Trophoblast cell (in vitro differentiated cells and primary cell): ENCODE measurements at regions not wholly inside any gene's neighbourhood (a gene's known extent, or its start where the extent isn't known, plus 50 kb on each side); places are given as distances from the start of the nearest gene placed in this dataset.
"Not testable (repeated sequence)": the region's sequence is repeated elsewhere in the genome, so short reads cannot be mapped to it uniquely, and the experiment has no call there.

Experiments
- DNase-seq, 2 donors: peaks; one replicate each; pipeline ENCODE4 v3.0.0-alpha.2; 2016
- H2AFZ ChIP-seq: 2 replicates; pipeline ENCODE4 v1.6.1; 2013; ENCODE audit warnings: low read length, moderate library complexity, mild to moderate bottlenecking; ENCODE audit not compliant: insufficient read depth, poor library complexity
- H2AK5ac ChIP-seq: 2 replicates; pipeline ENCODE4 v1.6.1; 2013; ENCODE audit warnings: mild to moderate bottlenecking, low read length
- H2BK120ac ChIP-seq: 2 replicates; pipeline ENCODE4 v1.6.1; 2013; ENCODE audit warnings: low read length, mild to moderate bottlenecking, moderate library complexity; ENCODE audit not compliant: insufficient read depth, poor library complexity
- H2BK12ac ChIP-seq: 2 replicates; pipeline ENCODE4 v1.6.1; 2013; ENCODE audit warnings: mild to moderate bottlenecking, low read length, moderate library complexity
- H2BK5ac ChIP-seq: 2 replicates; pipeline ENCODE4 v1.6.1; 2013; ENCODE audit warnings: low read length, low read depth, moderate library complexity, mild to moderate bottlenecking; ENCODE audit not compliant: poor library complexity
- H3K14ac ChIP-seq: 2 replicates; pipeline ENCODE4 v1.6.1; 2013; ENCODE audit warnings: mild to moderate bottlenecking, low read length
- H3K18ac ChIP-seq: 2 replicates; pipeline ENCODE4 v1.6.1; 2013; ENCODE audit warnings: mild to moderate bottlenecking, low read length
- H3K23ac ChIP-seq: 2 replicates; pipeline ENCODE4 v1.6.1; 2013; ENCODE audit warnings: low read length
- H3K27ac ChIP-seq: 2 replicates; pipeline ENCODE4 v1.5.1; 2013; ENCODE audit warnings: low read depth, mild to moderate bottlenecking, inconsistent platforms, low read length, moderate library complexity
- H3K27me3 ChIP-seq: 2 replicates; pipeline ENCODE4 v1.6.1; 2013; ENCODE audit warnings: inconsistent platforms, mild to moderate bottlenecking, low read length, moderate library complexity; ENCODE audit not compliant: insufficient read depth
- H3K36me3 ChIP-seq, 2 experiments: 1 replicate in 1 of 2; 2 replicates in 1 of 2; pipeline ENCODE4 v1.6.1; 2013; ENCODE audit warnings: low read length in 2 of 2, mild to moderate bottlenecking in 2 of 2, moderate library complexity in 1 of 2; ENCODE audit not compliant: insufficient read depth in 2 of 2, control insufficient read depth in 1 of 2
- H3K4ac ChIP-seq: 2 replicates; pipeline ENCODE4 v1.6.1; 2013; ENCODE audit warnings: low read depth, mild to moderate bottlenecking, low read length, moderate library complexity
- H3K4me1 ChIP-seq, 2 experiments: 1 replicate in 1 of 2; 2 replicates in 1 of 2; pipeline ENCODE4 v1.6.1; 2013; ENCODE audit warnings: low read length in 2 of 2, mild to moderate bottlenecking in 2 of 2, moderate library complexity in 1 of 2; ENCODE audit not compliant: insufficient read depth in 2 of 2, control insufficient read depth in 1 of 2
- H3K4me2 ChIP-seq: 2 replicates; pipeline ENCODE4 v1.6.1; 2013; ENCODE audit warnings: inconsistent platforms, mild to moderate bottlenecking, low read length, moderate library complexity
- H3K4me3 ChIP-seq: 2 replicates; pipeline ENCODE4 v1.5.1; 2013; ENCODE audit warnings: mild to moderate bottlenecking, low read depth, low read length, inconsistent platforms
- H3K79me1 ChIP-seq: one replicate; pipeline ENCODE4 v1.6.1; 2013; ENCODE audit warnings: low read length
- H3K79me2 ChIP-seq: 2 replicates; pipeline ENCODE4 v1.6.1; 2013; ENCODE audit warnings: low read length, mild to moderate bottlenecking; ENCODE audit not compliant: control insufficient read depth, insufficient read depth, poor library complexity
- H3K9ac ChIP-seq: 2 replicates; pipeline ENCODE4 v1.6.1; 2013; ENCODE audit warnings: mild to moderate bottlenecking, low read length
- H3K9me3 ChIP-seq: 2 replicates; pipeline ENCODE4 v1.6.1; 2013; ENCODE audit warnings: low read depth, mild to moderate bottlenecking, control low read depth, inconsistent platforms, low read length; ENCODE audit not compliant: insufficient read depth
- H4K12ac ChIP-seq: 2 replicates; pipeline ENCODE4 v1.6.1; 2013; ENCODE audit warnings: low read depth, mild to moderate bottlenecking, low read length, moderate library complexity
- H4K8ac ChIP-seq: 2 replicates; pipeline ENCODE4 v1.6.1; 2013; ENCODE audit warnings: low read depth, mild to moderate bottlenecking, low read length, moderate library complexity
- H4K91ac ChIP-seq: one replicate; pipeline ENCODE4 v1.6.1; 2013; ENCODE audit warnings: low read depth, mild to moderate bottlenecking, low read length, moderate library complexity
- WGBS: extraction: QIAGEN DNeasy Blood & Tissue Kit; methylation state at CpG from one replicate; pipeline ENCODE4 v1.1.7; 2013; ENCODE audit warnings: missing lambda C conversion rate; ENCODE audit not compliant: insufficient read length, insufficient coverage; ENCODE audit errors: extremely low coverage; 5-methylcytosine and 5-hydroxymethylcytosine counted together

- Histone ChIP-seq H3K4me1 (peaks cover 3% of the 10 kb centered on the region in 2 experiments), H3K79me2 (no peaks in the 10 kb centered on the region), H3K27ac (no peak overlapping the region), H3K9me3 (no peaks in the 10 kb centered on the region), H3K4ac (no peak overlapping the region), H2AK5ac (no peak overlapping the region), H3K27me3 (no peaks in the 10 kb centered on the region), H3K4me2 (no peak overlapping the region), H4K91ac (no peak overlapping the region), H3K36me3 (no peaks in the 10 kb centered on the region), H2BK5ac (no peak overlapping the region), H3K79me1 (peaks cover 4% of the 10 kb centered on the region), H2BK12ac (no peak overlapping the region), H3K4me3 (no peak overlapping the region), H3K23ac (no peak overlapping the region), H3K9ac (no peak overlapping the region), H3K18ac (no peak overlapping the region), H2AFZ (no peak overlapping the region), H3K14ac (no peak overlapping the region), H2BK120ac (no peak overlapping the region), H4K12ac (no peak overlapping the region), H4K8ac (no peak overlapping the region)
- peak; percentile 42 to 78 for DNase-seq
- WGBS, result no CpG with 5 or more reads among the region's 1 CpG
Measured at GRCh38 chr12:33180918-33181317, 258.7 kb downstream of the SYT10 start.

GRCh38 chr12:33166260-33166659, 269.7 kb upstream of the PKP2 start:
- H3K9ac ChIP-seq, H4K91ac ChIP-seq, H3K4ac ChIP-seq, H3K27me3 ChIP-seq, DNase-seq, H3K4me2 ChIP-seq, H4K8ac ChIP-seq, H3K18ac ChIP-seq, H3K14ac ChIP-seq, H2AK5ac ChIP-seq, H3K27ac ChIP-seq, H2BK5ac ChIP-seq, H2AFZ ChIP-seq, H3K79me2 ChIP-seq, H3K79me1 ChIP-seq, H3K9me3 ChIP-seq, H3K36me3 ChIP-seq, H2BK12ac ChIP-seq, H3K4me3 ChIP-seq, H3K23ac ChIP-seq, H3K4me1 ChIP-seq, H2BK120ac ChIP-seq, H4K12ac ChIP-seq: not testable (repeated sequence)
- no CpG with 5 or more reads among the region's 3 CpGs for WGBS

- H3K4me2 ChIP-seq, result no peak overlapping the region
- H3K9ac ChIP-seq, result no peak overlapping the region
- H4K91ac ChIP-seq, result no peak overlapping the region
- no peak overlapping the region for H4K12ac ChIP-seq
- no peaks in the 10 kb centered on the region for H3K9me3 ChIP-seq
- no peak overlapping the region for H2BK5ac ChIP-seq
- H2BK120ac ChIP-seq, result no peak overlapping the region
- no peak overlapping the region for H2BK12ac ChIP-seq
- H2AFZ ChIP-seq, result no peak overlapping the region
- no peak overlapping the region for H3K23ac ChIP-seq
- no peak overlapping the region for H3K27ac ChIP-seq
- no peaks in the 10 kb centered on the region for H3K79me2 ChIP-seq
- H3K4ac ChIP-seq, result no peak overlapping the region
- H3K27me3 ChIP-seq, result no peaks in the 10 kb centered on the region
- H4K8ac ChIP-seq, result no peak overlapping the region
- no peak overlapping the region for H3K14ac ChIP-seq
- H2AK5ac ChIP-seq, result no peak overlapping the region
- no CpG with 5 or more reads among the region's 4 CpGs for WGBS
- no peaks in the 10 kb centered on the region for H3K4me1 ChIP-seq
- H3K36me3 ChIP-seq, result peaks cover 0 to 2% of the 10 kb centered on the region in 2 experiments
- H3K4me3 ChIP-seq, result no peak overlapping the region
- no peak for DNase-seq
- no peak overlapping the region for H3K18ac ChIP-seq
- H3K79me1 ChIP-seq, result no peaks in the 10 kb centered on the region
Measured at GRCh38 chr12:33156042-33156441, 259.5 kb upstream of the PKP2 start.

GRCh38 chr12:33147292-33147691, 250.7 kb upstream of the PKP2 start:
- not testable (repeated sequence) for H4K8ac ChIP-seq, H3K27me3 ChIP-seq, H3K79me1 ChIP-seq, H2BK12ac ChIP-seq, H2AFZ ChIP-seq, H4K12ac ChIP-seq, H3K18ac ChIP-seq, H3K9ac ChIP-seq, H3K4ac ChIP-seq, H4K91ac ChIP-seq, H3K4me2 ChIP-seq, H3K23ac ChIP-seq, H3K27ac ChIP-seq, H3K4me1 ChIP-seq, H2BK120ac ChIP-seq, H3K14ac ChIP-seq, DNase-seq, H2AK5ac ChIP-seq, H2BK5ac ChIP-seq, H3K36me3 ChIP-seq, H3K4me3 ChIP-seq, H3K9me3 ChIP-seq, H3K79me2 ChIP-seq
- no CpG with 5 or more reads among the region's 8 CpGs for WGBS
